GM12878 (cell line): ENCODE measurements at regions not wholly inside any gene's neighbourhood (a gene's known extent, or its start where the extent isn't known, plus 50 kb on each side); places are given as distances from the start of the nearest gene placed in this dataset.

Experiments
- ATAC-seq: fragments of 200-7000 bp; cut with Tn5 transposase; 3 replicates; pipeline ENCODE4 v1.9.1; 2020; ENCODE audit warnings: mild to moderate bottlenecking, moderate library complexity
- BruUV-seq: library from RNA; stranded (reverse); fragments of 400-500 nt; replicated peaks from 2 replicates; lab custom pipeline; 2021; lab: Mats Ljungman, UMichigan
- CTCF ChIA-PET: fragments of 300-600 bp; sonication (Branson Sonifier 250); formaldehyde crosslinking; extraction: SDS; loops from one replicate; lab custom pipeline; 2021; ENCODE audit warnings: inconsistent platforms; lab: Yijun Ruan, JAX
- POLR2A ChIA-PET: fragments of 350-600 bp; formaldehyde crosslinking; extraction: SDS; loops from one replicate; lab custom pipeline; 2021; ENCODE audit warnings: inconsistent platforms; lab: Charles Lee
- RAD21 ChIA-PET: fragments of 300-600 bp; sonication (Branson Sonifier 250); formaldehyde crosslinking; loops from one replicate; lab custom pipeline; 2023; ENCODE audit warnings: antibody characterized with exemption; ENCODE audit not compliant: unreplicated experiment; lab: Charles Lee
- SMC1A ChIA-PET: fragments of 300-600 bp; sonication (Branson Sonifier 250); formaldehyde crosslinking; loops from one replicate; lab custom pipeline; 2023; ENCODE audit not compliant: unreplicated experiment, uncharacterized antibody; lab: Charles Lee
- DNase-seq: peaks from one replicate; pipeline ENCODE4 v3.0.0-alpha.2; 2011; ENCODE audit warnings: low read depth, low spot score
- FAIRE-seq: peaks from 3 replicates; lab custom pipeline; 2011; peaks lifted over from hg19 to GRCh38; lab: Jason Lieb, UNC
- H2AFZ ChIP-seq: 2 replicates; pipeline ENCODE4 v1.6.0; 2011; ENCODE audit warnings: low read depth, low read length, control low read depth; ENCODE audit not compliant: control insufficient read depth
- H3K27ac ChIP-seq: 2 replicates; pipeline ENCODE4 v1.5.1; 2011; ENCODE audit warnings: control low read depth; ENCODE audit not compliant: control insufficient read depth, insufficient read depth
- H3K27me3 ChIP-seq, 2 experiments: replicated peaks in 1 of 2; 2 replicates each; pipeline versions ENCODE4 v1.6.0 to v1.6.1; 2011; ENCODE audit warnings: low read length in 1 of 2; ENCODE audit not compliant: control insufficient read depth in 2 of 2, insufficient read depth in 2 of 2
- H3K36me3 ChIP-seq, 2 experiments: 2 replicates each; pipeline ENCODE4 v1.5.1; 2011; ENCODE audit warnings: low read length in 1 of 2; ENCODE audit not compliant: control insufficient read depth in 2 of 2, insufficient read depth in 2 of 2
- H3K4me1 ChIP-seq: 2 replicates; pipeline ENCODE4 v1.6.1; 2011; ENCODE audit warnings: mild to moderate bottlenecking, low read length, moderate library complexity, mixed read lengths; ENCODE audit not compliant: control insufficient read depth, insufficient read depth
- H3K4me2 ChIP-seq: 2 replicates; pipeline ENCODE4 v1.6.0; 2011; ENCODE audit warnings: control low read depth; ENCODE audit not compliant: control insufficient read depth, insufficient read depth
- H3K4me3 ChIP-seq: fragments of 200-600 bp; sonication (generic); 2 replicates; pipeline ENCODE4 v1.5.1; 2016
- H3K79me2 ChIP-seq: 2 replicates; pipeline ENCODE4 v1.6.0; 2011; ENCODE audit warnings: low read length; ENCODE audit not compliant: control insufficient read depth, insufficient read depth
- H3K9ac ChIP-seq: 2 replicates; pipeline ENCODE4 v1.8.0; 2011; ENCODE audit warnings: low read length, control low read depth, mixed read lengths; ENCODE audit not compliant: control insufficient read depth, insufficient read depth
- H3K9me3 ChIP-seq: replicated peaks from 3 replicates; pipeline ENCODE4 v1.5.1; 2011; ENCODE audit warnings: mild to moderate bottlenecking, low read length; ENCODE audit not compliant: control insufficient read depth, insufficient read depth
- H4K20me1 ChIP-seq: 2 replicates; pipeline ENCODE4 v1.6.0; 2011; ENCODE audit not compliant: control insufficient read depth, insufficient read depth
- BRCA1 ChIP-seq: IDR thresholded peaks from 2 replicates; pipeline ENCODE4 v1.6.1; 2011; ENCODE audit warnings: low read depth, low read length, improper control_type of control experiment
- CBFB ChIP-seq: IDR thresholded peaks from 2 replicates; pipeline ENCODE4 v1.6.1; 2016; ENCODE audit warnings: antibody characterized with exemption, low read depth
- ETV6 ChIP-seq, 2 experiments: fragments of 450-650 bp in 1 of 2; IDR thresholded peaks in 1 of 2; conservative IDR thresholded peaks in 1 of 2; 2 replicates each; pipeline ENCODE4 v1.6.1; 2014; ENCODE audit warnings: antibody characterized with exemption in 1 of 2, borderline replicate concordance in 1 of 2, low read depth in 1 of 2, mild to moderate bottlenecking in 1 of 2, moderate library complexity in 1 of 2
- HDAC6 ChIP-seq: fragments of 200-600 bp; sonication (generic); IDR thresholded peaks from one replicate; pipeline ENCODE4 v1.8.0; 2017; ENCODE audit warnings: antibody characterized with exemption; ENCODE audit not compliant: unreplicated experiment
- IKZF2 ChIP-seq, 2 experiments: fragments of 450-650 bp; IDR thresholded peaks; 2 replicates each; pipeline ENCODE4 v1.6.1; 2017; ENCODE audit warnings: mild to moderate bottlenecking in 2 of 2, moderate library complexity in 2 of 2
- LARP7 ChIP-seq: fragments of 450-650 bp; IDR thresholded peaks from 2 replicates; pipeline ENCODE4 v1.6.1; 2017; ENCODE audit warnings: mild to moderate bottlenecking
- NBN ChIP-seq: fragments of 450-650 bp; IDR thresholded peaks from 2 replicates; pipeline ENCODE4 v1.6.1; 2016
- SMC3 ChIP-seq: IDR thresholded peaks from 2 replicates; pipeline ENCODE4 v1.6.1; 2011; ENCODE audit warnings: low read length, improper control_type of control experiment, borderline replicate concordance
- SREBF1 ChIP-seq: IDR thresholded peaks from 2 replicates; pipeline ENCODE4 v1.6.1; 2012; ENCODE audit warnings: mild to moderate bottlenecking, low read length
- SREBF2 ChIP-seq: IDR thresholded peaks from 2 replicates; pipeline ENCODE4 v1.6.1; 2012; ENCODE audit warnings: mild to moderate bottlenecking, low read length
- ZNF622 ChIP-seq: fragments of 450-650 bp; IDR thresholded peaks from 2 replicates; pipeline ENCODE4 v1.6.1; 2017; ENCODE audit warnings: mild to moderate bottlenecking, inconsistent platforms
- ZSCAN29 ChIP-seq: fragments of 450-650 bp; IDR thresholded peaks from 2 replicates; pipeline ENCODE4 v1.6.1; 2017; ENCODE audit warnings: mild to moderate bottlenecking, moderate library complexity
- WGBS: methylation state at CpG from one replicate; pipeline ENCODE4 v1.1.6; 2016; ENCODE audit warnings: low lambda C conversion rate; ENCODE audit not compliant: insufficient replicate concordance, insufficient coverage; ENCODE audit errors: missing lambda C conversion rate; 5-methylcytosine and 5-hydroxymethylcytosine counted together
- in situ Hi-C: fragments of 300-500 bp; cut with MboI; formaldehyde crosslinking; loops from 9 replicates; pipeline ENCODE4 v1.14.3; 2018; ENCODE audit warnings: mixed read lengths
- intact Hi-C: fragments of 100-400 bp; cut with micrococcal nuclease; formaldehyde crosslinking; loops from one replicate; pipeline ENCODE4 v1.14.2; 2022; ENCODE audit not compliant: unreplicated experiment
- TF ChIP-seq, protein P1 (sequence below): fragments of 450-650 bp; conservative IDR thresholded peaks from 2 replicates; pipeline ENCODE4 v1.6.1; 2017; ENCODE audit warnings: mild to moderate bottlenecking, moderate library complexity
- TF ChIP-seq, protein P2 (sequence below): IDR thresholded peaks from 2 replicates; pipeline ENCODE4 v1.6.1; 2011; ENCODE audit warnings: low read depth, low read length, improper control_type of control experiment, borderline replicate concordance
- TF ChIP-seq, protein P3 (sequence below): fragments of 450-650 bp; IDR thresholded peaks from 2 replicates; pipeline ENCODE4 v1.6.1; 2017; ENCODE audit warnings: mild to moderate bottlenecking, moderate library complexity
- TF ChIP-seq, protein P4 (sequence below): fragments of 450-650 bp; formaldehyde crosslinking; IDR thresholded peaks from 2 replicates; pipeline ENCODE4 v1.5.0; 2022; ENCODE audit warnings: mild to moderate bottlenecking, missing genetic modification characterization

DNA sequence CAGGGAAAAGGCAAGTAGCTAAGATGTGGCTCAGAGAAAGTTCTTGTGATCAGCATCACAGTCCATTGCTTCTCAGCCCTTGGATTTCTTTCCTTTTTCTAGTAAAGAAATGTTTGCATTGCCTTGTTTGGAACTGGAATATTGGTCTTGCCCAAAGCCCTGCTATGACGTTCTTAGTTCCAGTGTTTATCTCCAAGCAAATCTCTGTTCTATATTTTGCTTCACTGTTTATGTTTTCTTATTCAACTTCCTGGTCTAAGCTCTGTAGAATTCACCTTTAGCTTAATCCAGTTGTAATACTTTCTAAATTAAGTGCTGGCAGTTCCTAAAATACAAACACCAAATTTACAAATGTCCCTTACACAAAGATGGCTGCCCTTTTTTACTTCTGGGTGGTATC lies 88.7 kb upstream of the ZNF438 start:
- ATAC-seq (no peak), DNase-seq (no peak), FAIRE-seq (no peak)
- no peak overlapping the region for H3K27ac ChIP-seq
- H3K4me1 ChIP-seq, result no peaks in the 10 kb centered on the region
- SMC1A ChIA-PET, result interaction anchor here (0.7 to 2.9 kb wide), 10 partner anchors 11 to 1388 kb away, joined by 3 to 11 read pairs (median 4); no protein-coding TSS in a partner anchor
- H3K4me2 ChIP-seq, result no peak overlapping the region
- RAD21 ChIA-PET, result interaction anchor here (0.8 to 1.9 kb wide), 4 partner anchors 13 to 35 kb away, joined by 3 to 9 read pairs (median 4); no protein-coding TSS in a partner anchor
- H3K79me2 ChIP-seq, result no peaks in the 10 kb centered on the region
- H4K20me1 ChIP-seq, result no peaks in the 10 kb centered on the region
- no peak overlapping the region for H3K9ac ChIP-seq
- intact Hi-C loops (no loop called here), in situ Hi-C loops (no loop called here)
- H3K4me3 ChIP-seq, result no peak overlapping the region
- H3K36me3 ChIP-seq, result no peaks in the 10 kb centered on the region
- POLR2A ChIA-PET, result interaction anchor here (0.6 to 1.4 kb wide), 3 partner anchors 13 to 74 kb away, joined by 3 to 6 read pairs (median 3); no protein-coding TSS in a partner anchor
- WGBS, result 33% methylated on average over 1 of the region's 1 CpG
- H3K9me3 ChIP-seq, result no peaks in the 10 kb centered on the region
- CTCF ChIA-PET, result interaction anchor here (1.1 kb wide), 1 partner anchor 8 kb away, joined by 3 read pairs; no protein-coding TSS in a partner anchor
- BruUV-seq, result no TSS peak
- no peak overlapping the region for H2AFZ ChIP-seq
- no peaks in the 10 kb centered on the region for H3K27me3 ChIP-seq
- TF ChIP-seq NBN, result no peak
- TF ChIP-seq IKZF2 (IDR thresholded peaks at IDR 0.05), result no peak
- no peak for TF ChIP-seq ZNF622
- TF ChIP-seq LARP7, result no peak
- TF ChIP-seq SREBF1, result no peak
- no peak for TF ChIP-seq CBFB
- no peak for TF ChIP-seq SREBF2
- TF ChIP-seq SMC3, result no peak
- TF ChIP-seq, protein P1, sequence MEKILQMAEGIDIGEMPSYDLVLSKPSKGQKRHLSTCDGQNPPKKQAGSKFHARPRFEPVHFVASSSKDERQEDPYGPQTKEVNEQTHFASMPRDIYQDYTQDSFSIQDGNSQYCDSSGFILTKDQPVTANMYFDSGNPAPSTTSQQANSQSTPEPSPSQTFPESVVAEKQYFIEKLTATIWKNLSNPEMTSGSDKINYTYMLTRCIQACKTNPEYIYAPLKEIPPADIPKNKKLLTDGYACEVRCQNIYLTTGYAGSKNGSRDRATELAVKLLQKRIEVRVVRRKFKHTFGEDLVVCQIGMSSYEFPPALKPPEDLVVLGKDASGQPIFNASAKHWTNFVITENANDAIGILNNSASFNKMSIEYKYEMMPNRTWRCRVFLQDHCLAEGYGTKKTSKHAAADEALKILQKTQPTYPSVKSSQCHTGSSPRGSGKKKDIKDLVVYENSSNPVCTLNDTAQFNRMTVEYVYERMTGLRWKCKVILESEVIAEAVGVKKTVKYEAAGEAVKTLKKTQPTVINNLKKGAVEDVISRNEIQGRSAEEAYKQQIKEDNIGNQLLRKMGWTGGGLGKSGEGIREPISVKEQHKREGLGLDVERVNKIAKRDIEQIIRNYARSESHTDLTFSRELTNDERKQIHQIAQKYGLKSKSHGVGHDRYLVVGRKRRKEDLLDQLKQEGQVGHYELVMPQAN, result no peak
- no peak for TF ChIP-seq ZSCAN29
- TF ChIP-seq HDAC6, result no peak
- TF ChIP-seq, protein P2, sequence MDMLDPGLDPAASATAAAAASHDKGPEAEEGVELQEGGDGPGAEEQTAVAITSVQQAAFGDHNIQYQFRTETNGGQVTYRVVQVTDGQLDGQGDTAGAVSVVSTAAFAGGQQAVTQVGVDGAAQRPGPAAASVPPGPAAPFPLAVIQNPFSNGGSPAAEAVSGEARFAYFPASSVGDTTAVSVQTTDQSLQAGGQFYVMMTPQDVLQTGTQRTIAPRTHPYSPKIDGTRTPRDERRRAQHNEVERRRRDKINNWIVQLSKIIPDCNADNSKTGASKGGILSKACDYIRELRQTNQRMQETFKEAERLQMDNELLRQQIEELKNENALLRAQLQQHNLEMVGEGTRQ, result no peak
- TF ChIP-seq, protein P3, sequence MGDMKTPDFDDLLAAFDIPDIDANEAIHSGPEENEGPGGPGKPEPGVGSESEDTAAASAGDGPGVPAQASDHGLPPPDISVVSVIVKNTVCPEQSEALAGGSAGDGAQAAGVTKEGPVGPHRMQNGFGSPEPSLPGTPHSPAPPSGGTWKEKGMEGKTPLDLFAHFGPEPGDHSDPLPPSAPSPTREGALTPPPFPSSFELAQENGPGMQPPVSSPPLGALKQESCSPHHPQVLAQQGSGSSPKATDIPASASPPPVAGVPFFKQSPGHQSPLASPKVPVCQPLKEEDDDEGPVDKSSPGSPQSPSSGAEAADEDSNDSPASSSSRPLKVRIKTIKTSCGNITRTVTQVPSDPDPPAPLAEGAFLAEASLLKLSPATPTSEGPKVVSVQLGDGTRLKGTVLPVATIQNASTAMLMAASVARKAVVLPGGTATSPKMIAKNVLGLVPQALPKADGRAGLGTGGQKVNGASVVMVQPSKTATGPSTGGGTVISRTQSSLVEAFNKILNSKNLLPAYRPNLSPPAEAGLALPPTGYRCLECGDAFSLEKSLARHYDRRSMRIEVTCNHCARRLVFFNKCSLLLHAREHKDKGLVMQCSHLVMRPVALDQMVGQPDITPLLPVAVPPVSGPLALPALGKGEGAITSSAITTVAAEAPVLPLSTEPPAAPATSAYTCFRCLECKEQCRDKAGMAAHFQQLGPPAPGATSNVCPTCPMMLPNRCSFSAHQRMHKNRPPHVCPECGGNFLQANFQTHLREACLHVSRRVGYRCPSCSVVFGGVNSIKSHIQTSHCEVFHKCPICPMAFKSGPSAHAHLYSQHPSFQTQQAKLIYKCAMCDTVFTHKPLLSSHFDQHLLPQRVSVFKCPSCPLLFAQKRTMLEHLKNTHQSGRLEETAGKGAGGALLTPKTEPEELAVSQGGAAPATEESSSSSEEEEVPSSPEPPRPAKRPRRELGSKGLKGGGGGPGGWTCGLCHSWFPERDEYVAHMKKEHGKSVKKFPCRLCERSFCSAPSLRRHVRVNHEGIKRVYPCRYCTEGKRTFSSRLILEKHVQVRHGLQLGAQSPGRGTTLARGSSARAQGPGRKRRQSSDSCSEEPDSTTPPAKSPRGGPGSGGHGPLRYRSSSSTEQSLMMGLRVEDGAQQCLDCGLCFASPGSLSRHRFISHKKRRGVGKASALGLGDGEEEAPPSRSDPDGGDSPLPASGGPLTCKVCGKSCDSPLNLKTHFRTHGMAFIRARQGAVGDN, result no peak
- no peak for TF ChIP-seq ETV6 (conservative IDR thresholded peaks at IDR 0.05 in 1 of 2, IDR thresholded peaks at IDR 0.05 in 1 of 2; ENCODE audit: borderline replicate concordance in 1 of 2, low read depth in 1 of 2)
- no peak for TF ChIP-seq BRCA1
- TF ChIP-seq, protein P4, sequence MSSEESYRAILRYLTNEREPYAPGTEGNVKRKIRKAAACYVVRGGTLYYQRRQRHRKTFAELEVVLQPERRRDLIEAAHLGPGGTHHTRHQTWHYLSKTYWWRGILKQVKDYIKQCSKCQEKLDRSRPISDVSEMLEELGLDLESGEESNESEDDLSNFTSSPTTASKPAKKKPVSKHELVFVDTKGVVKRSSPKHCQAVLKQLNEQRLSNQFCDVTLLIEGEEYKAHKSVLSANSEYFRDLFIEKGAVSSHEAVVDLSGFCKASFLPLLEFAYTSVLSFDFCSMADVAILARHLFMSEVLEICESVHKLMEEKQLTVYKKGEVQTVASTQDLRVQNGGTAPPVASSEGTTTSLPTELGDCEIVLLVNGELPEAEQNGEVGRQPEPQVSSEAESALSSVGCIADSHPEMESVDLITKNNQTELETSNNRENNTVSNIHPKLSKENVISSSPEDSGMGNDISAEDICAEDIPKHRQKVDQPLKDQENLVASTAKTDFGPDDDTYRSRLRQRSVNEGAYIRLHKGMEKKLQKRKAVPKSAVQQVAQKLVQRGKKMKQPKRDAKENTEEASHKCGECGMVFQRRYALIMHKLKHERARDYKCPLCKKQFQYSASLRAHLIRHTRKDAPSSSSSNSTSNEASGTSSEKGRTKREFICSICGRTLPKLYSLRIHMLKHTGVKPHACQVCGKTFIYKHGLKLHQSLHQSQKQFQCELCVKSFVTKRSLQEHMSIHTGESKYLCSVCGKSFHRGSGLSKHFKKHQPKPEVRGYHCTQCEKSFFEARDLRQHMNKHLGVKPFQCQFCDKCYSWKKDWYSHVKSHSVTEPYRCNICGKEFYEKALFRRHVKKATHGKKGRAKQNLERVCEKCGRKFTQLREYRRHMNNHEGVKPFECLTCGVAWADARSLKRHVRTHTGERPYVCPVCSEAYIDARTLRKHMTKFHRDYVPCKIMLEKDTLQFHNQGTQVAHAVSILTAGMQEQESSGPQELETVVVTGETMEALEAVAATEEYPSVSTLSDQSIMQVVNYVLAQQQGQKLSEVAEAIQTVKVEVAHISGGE, result no peak
